Skin of body (tissue), 1 donor: ENCODE measurements at regions not wholly inside any gene's neighbourhood (a gene's known extent, or its start where the extent isn't known, plus 50 kb on each side); places are given as distances from the start of the nearest gene placed in this dataset.

ENCODE experiments used
- DNase-seq: peaks from one replicate; lab custom pipeline; 2025; lab: John Stamatoyannopoulos, UW

DNA sequence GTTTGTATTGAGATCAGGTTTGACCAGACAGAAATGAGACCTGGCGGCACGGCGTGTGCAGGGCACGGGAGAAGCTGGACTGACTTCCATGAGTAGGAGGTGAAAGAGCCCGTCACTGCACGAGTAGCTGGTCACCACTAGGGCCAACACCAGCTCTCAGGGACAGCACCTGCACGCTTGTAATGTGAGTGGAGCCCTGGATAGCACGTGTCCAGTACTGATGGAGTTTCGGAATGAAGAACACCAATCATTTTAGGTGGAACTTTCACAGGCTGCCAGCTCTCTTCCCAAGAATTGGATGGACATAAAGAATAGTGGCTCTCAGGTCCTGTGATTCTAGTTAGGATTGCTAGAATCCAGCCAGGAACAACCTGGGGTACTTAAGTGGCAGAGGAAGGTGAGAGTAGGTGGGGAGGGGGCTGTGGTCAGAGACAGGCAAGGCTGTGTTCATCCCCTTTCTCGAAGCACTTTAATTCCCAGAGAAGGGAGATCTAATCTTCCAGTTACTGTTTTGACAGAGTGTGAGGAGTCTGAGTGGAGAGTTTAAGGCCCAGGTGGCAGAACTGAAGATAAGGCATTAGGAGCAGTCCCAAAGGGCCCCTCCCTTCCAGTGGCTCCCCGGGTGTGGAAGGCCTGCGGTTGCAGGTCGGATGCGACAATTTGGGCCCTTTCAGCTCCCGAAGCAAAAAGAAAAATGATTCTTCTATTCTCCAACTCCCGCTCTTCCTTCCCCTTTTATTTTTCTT is 314.8 kb downstream of the QKI start:
- DNase-seq, result no peak

DNA sequence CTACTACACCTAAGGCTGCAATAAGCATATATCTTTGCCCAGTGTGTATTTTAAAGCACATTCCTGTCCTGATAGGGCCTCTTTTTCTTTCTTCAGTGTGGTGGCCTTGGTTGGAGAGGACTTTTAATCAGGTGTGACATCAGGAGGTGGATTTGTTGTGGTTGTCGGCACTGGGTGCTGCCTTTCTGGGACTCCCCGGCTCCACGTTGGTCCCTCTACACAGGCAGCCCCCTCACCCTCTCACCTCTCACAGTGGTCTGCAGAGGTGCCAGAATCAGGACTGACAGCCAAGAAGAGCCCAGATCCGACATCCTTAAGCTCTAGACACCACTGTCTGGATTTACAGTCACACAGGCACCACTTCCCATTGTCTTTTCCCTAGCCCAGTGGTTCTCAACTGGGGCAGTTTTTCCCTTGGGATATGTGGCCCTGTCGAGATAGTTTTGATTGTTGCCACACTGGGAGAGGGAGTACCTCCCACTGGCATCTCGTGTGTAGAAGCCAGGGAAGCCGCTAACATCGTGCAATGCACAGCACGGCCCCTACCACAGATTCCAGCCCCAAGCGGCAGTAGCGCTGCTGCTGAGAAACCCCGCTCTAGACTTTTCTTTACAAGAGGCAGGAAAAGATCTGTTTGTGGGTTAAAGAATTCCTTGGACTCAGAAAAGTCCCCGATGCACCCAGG is 314.1 kb downstream of the QKI start:
- DNase-seq, result no peak

DNA sequence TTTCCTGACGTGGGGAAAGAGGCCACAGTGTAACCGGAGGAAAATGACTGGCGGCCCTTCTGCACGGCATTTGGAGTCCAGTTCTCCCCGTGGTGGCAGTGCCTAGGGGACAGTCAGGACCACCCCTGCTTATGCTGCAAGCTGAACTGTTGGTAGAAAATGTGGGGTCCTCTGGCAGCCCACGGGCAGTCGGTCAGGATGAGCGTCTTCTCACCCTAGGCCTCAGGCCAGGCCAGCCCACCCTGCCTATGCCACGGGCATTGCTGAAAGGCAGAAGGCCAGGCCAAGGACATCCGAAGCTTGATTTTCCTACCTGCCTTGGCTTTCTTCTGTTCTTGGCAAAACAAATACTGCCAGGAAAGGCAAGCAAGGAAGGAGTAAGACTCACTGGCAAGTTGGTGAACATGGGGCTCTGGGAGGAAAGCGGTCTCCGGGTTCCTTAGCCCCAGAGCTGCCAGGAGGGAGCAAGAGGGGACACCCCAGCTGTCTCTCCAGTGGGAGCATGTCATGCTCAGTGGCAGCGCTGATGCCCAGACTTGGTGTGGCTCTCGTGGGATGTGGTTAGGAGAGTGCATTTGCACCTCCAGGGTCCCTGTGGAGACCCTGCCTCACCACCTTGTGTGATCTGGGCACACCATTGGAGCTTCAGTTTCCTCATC is 311.6 kb downstream of the QKI start:
- DNase-seq, result no peak

DNA sequence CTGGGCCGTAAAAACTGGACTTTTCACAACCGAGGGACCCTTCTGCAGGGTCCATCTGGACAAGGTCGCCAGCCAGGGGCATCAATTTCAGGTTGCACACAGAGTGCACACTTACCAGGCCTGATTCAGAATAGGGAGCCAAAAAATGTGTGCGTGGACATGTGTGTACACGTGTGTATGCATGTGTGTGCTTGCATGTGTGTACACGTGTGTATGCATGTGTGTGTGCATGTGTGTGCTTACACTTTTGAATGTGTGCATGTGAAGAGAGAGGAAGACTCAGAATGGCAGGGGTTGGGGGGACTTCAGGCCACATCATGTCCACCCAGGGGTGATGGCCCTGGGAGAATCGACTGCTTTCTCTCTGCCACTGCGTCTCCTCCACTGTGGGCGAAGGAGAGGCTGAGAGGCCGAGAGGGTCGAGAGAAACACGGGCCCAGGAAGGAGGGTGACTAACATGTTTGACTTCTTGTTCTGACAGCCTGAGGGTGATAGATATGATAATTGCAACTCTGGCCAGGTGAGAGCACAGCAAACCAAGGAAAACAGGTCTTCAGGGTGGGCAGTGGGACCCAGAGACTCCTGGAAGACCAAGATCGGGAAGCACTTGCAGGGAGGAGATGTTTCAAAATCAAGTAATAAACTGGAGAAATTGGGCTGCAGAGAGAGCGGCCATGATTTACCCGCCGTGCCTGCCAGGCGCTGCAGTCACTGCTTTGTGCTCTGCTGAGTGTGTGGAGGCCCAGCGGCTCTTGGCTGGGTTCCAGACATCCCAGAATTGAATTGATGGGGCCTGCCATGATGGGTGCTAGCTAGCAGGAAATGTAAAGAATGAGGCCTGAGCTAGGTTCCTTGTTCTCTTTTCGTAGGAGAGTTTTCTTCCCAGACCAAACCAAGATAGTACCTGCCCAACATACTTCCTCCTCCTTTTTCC is 310.8 kb downstream of the QKI start:
- no peak for DNase-seq

DNA sequence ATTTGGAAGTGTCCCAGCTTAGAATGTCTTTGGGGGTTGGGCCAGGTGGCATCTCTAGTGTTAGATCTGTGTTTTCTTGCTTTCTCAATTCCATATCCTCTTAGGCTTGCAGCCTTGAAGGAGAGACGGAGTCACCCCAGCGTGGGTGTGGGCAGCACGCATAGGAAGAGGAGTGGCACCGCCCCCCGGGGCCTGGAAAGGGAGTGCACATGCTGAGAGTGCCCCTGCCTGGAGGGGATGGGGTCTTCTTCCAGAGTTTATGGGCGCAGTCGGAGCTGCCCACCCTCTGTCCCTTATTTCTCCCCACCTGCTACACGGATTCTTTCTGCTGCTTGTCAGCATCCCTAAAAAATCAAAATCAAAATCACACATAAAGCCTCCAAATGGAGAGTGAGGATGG is 309.7 kb downstream of the QKI start:
- DNase-seq, result no peak

DNA sequence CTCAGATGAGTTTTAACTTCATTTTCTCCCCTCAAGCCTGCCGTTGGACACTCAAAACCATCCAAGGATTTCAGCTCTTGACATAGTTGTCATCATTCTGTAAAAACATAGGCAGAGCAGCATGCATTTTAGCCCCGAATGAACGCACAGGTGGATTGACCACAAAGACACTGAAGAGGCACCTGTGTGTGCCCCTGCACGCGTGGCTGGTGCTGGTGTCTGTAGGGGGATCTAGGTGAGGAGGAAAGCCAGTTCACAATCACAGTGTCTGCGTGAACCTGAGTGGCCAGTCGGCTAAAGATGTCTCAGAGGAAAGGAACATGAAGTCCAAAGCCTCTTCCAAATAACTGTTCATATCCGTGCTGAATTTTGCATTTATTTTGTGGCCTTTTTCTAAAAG is 309.2 kb downstream of the QKI start:
- no peak for DNase-seq

DNA sequence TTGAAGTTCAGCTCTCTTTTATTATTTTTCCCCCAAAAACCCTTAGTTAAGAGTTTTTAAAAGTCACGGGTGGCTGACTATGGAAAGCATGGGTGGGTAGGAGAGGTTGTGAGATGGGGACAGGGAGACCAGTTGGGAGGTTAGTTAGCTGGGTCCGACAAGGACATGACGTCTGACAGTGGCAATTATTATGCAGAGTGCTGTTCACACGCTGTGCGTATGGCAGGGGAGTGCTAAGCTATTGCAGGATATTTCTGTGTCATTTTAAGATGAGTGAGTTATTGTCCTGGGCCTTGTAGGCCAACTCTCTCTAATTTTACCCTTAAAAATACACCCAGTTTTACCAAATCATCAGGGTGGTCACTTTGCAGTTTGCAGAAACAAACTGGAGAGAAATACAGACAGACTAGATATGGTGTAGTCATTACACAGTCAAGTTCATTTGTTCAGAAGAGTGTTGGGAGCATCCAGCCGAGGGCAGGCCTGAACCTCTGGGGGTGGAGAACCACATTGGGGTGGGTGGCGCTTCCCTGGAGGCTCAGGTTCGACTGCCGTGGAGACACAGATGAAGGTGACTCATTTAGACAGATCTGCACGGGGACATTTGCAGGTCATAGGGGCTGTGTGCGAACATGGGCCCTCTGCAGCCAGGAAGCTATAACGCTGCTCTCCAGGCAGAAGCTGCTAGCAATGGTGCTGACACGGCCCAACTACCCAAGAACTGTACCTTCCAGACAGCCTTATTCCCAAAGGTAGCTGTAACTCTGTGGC is 307.6 kb downstream of the QKI start:
- DNase-seq, result no peak

DNA sequence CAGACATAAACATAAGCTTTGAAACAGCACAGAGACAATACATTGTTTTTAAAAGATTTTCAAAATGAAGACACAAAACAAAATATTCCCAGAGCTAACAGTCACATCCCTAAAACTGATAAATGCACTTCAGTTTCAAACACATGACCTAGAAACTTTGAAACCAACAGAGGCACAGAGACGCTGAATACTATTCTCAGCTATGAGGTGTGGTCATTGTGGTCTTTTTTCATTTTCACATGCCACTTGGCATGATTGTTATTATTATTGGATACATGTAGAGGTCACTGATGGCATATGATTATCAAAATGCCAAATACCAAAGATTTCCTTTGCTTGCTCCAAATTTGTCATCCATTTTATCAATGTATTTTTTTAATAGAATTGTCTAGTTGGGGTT is 306.9 kb downstream of the QKI start:
- no peak for DNase-seq

DNA sequence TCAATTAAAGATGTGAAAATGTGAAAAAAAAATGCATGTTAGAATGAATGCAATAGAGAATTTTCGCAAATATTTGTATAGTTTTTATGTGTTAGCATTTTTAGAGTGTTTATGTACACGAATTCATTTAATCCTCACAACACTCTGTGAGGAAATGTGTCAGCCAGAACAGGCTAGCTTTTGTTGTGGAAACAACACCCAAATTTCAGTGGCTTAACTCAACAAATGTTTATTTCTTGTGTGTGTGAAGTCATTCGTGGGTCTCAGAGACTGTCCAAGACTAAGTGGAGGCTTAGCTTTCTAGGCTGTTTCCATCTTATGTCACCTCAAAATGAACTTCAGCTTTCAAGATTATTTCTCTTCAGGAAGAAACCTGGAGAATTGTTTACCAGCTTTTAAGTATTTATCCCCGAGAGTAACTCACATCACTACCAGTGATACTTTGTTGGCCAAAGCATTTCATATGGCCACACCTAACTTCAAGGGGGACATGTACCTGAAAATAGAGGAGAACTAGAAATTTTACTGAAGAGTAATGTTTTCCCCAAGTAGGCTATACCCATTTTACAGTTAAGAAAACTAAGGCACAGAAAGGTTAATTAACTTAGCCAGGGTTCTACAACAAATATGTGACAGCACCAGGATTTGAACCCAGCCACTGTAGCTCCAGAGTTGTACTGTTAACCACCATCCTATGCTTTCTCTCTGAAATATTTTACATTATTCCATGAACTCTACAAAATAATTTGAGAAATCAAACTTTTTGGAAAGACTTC is 306.1 kb downstream of the QKI start:
- DNase-seq, result no peak

DNA sequence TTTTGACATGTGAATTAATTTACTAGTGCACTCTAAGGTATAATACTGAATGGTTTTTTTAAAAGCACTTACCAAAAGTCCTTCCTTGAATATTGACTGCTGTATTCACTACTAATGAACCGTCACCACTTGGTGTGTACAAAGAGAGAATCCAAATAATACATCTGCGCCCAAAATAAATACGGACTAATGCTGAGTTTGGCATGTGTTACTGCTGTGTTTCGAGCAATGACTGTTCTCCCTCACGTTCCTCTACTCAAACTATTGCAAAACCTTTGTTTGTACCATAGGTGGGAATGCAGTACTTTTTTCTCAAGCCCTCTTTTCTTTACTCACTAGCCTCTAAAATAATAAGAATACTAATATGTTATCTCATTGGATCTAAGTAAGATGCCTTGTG is 305.5 kb downstream of the QKI start:
- no peak for DNase-seq

DNA sequence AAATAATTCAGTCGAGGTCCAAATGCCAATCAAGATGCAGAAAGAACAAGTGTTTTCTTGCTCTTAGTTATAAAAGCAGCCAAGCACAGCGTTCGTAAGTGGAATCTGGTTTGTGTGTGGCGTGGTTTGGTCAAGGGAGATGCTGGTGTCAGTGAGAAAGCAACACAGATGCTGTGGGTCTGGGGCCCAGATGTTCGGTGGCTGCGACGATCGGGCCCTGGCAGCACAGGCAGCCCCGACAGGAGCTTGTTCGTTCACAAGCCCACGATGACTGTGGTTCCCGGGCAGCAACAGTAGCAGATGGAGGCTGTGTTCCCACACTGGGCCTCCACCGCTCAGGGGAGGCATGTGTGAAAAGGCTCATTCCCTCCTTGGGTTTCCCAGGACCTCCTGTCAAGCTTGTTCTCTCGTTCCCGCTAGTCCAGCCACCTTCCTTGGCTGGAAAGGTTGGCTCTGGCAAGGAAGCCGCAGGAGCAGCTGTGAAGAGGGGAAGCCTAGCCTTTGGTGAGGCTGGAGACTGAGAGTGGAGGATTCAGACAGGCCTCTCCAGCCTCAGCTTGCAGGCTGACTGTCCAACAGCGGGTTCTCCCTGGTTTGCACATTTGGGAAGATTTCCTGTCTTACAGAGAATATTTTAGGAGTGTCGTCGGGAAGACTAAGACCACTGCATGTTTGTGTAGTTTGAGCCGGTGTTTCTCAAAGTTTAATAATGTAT is 304.7 kb downstream of the QKI start:
- peak; percentile 9 for DNase-seq

DNA sequence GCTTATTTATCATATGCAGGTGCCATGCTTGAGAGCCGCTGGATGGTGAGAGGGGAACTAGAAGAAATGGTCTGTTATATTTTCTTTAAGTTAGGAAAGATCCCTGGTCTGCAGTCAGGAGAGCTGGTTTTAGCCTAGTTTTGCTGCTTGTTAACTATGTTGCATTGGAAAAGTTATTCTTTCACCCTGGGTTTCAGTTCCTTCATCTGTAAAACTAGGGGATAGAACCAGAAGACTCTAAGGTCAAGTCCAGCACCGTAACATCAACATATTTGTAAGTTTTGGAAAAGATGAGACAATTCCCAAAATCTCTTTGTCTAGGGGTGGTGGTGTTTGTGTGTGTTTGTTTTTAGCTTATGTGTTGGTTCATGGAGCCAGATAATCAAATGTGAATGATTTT is 304.0 kb downstream of the QKI start:
- DNase-seq, result no peak

DNA sequence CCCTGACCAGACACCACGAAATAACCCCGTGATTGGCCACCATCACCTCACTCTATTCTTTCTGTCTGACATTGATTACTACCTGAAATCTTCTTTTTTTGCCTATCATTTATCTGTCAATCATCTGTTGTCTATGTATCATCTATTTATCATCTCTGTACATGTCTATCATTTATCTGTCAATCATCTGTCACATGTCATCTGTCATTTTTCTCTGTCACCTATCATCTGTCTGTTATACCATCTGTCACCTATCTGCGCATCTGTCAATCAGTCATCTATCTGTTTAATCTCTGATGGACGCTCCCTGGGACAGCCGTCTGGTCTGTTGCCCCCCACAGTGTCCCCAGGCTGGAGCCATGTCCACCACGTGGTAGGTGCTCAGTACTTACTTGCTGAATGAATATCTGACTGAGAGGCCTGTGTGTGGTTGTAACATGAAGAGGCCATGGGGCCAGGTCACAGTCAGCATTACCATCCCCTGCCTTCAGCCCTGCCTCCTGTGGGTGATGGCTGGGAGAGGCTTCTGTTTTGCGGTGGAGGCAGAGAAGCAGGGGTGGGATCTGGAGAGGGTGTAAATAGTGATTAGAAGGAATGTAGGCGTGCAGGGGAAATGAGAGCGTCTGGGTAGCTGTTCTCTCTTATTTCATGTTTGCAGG is 302.7 kb downstream of the QKI start:
- DNase-seq, result no peak

DNA sequence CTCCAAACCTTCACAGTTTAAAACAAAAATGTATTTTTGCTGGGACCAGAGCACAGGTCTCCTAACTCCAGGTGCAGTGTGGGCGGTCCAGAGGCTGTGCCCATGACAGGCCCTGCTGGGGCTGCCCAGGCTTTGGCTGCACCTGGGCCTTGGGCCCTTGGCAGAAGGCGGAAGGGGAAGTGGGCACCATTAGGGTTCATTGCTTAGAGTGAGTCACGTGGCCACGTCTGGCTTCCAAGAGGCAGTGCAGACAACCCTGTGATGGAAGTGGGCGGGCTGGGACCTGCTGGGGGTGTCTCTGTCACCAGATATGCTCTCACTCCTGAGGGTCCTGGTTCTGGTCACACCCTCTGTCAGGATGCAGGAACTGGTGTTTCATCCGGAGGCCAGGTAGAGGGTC is 302.2 kb downstream of the QKI start:
- no peak for DNase-seq

DNA sequence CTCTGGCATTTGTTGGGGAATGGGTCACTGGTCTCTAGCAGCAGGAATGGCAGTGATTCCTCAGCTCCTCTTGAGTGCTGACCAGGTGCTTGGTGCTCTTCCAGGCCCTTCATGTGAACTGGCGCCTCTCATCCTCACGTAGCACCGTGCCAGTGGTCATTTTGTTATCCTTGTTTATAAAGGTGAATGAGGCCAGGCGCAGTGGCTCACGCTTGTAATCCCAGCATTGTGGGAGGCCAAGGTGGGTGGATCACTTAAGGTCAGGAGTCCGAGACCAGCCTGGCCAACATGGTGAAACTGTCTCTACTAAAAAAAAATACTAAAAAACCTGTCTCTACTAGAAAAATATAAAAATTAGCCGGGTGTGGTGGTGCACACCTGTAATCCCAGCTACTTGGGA is 301.3 kb downstream of the QKI start:
- no peak for DNase-seq

DNA sequence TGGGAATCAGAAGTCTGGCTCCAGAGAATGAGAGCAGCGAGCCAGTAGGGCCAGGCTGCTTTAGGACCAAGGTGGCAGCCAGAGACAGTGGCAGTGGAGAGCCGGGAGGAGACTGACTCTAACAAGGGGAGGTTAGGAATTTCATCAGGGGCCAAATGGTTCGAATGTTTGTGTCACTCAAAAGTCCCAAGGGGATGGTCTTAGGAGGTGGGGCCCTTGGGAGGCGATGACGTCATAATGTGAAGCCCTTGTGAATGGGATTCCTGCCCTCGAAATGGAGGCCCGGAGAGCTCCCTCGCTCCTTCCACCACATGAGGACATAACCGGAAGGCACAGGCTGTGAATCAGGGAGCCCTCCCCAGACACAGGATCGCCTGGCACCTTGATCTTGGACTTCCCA is 299.7 kb downstream of the QKI start:
- DNase-seq, result no peak

DNA sequence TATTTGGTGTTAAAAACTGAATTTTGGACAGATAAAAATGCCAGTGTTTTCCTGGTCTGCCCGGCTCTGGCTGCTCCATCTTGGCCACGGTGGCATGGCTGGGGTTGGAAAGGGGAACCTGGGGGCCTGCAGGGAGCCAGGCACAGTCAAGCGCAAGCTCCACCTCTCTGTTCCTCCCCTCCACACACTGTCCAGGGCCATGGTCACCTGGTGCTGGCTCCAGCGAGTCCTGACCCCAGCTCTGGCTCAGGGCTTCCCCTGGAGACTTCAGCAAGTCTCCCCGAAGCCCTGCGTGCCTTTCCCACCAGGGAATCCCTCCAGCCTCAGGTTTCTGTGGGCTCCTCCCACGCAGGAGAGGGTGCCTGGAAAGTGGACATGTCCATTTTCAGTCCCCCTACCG is 298.5 kb downstream of the QKI start:
- no peak for DNase-seq

DNA sequence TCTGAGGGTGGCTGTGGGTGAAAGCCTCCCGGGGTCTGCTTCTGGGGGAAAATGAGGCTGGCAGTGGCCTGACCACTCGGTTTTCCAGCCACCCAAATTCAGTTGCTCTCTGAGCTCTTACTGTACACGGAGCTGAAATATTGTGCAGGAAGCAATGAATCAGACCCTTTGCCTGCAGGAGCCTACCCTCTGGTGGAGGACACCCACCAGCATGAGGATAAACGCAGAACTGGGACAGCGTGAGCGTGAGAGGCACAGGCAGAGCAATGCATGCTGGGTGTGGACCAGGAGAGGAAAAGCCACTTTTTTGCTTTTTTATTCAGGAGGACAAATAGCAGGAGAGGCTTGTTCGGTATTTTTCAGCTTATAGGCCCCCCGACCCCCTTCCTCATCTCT is 298.0 kb downstream of the QKI start:
- no peak for DNase-seq
